ENCODE measurements at regions not wholly inside any gene's neighbourhood (a gene's known extent, or its start where the extent isn't known, plus 50 kb on each side); places are given as distances from the start of the nearest gene placed in this dataset.

GRCh38 chr20:40443753-40444152 lies 245.3 kb downstream of the MAFB start:
- DNase-seq: no peak

- no peak for DNase-seq
These were observed 246.7 kb downstream of the MAFB start for GRCh38 chr20:40442181-40442963.

- DNase-seq: no peak
These were observed 247.3 kb downstream of the MAFB start for GRCh38 chr20:40441771-40442170.

GRCh38 chr20:40438161-40438830 lies 250.7 kb downstream of the MAFB start:
- no peak for DNase-seq

GRCh38 chr20:40436011-40436410 lies 253.0 kb downstream of the MAFB start:
- no peak for DNase-seq

GRCh38 chr20:40435146-40435895 lies 253.7 kb downstream of the MAFB start:
- DNase-seq: no peak

- DNase-seq: no peak
These were observed 254.9 kb downstream of the MAFB start for GRCh38 chr20:40434122-40434521.

GRCh38 chr20:40433341-40433861 lies 255.6 kb downstream of the MAFB start:
- DNase-seq: no peak

GRCh38 chr20:40431611-40432010 lies 257.4 kb downstream of the MAFB start:
- DNase-seq: no peak

- DNase-seq: no peak
These were observed 257.9 kb downstream of the MAFB start for GRCh38 chr20:40431112-40431511.

GRCh38 chr20:40427026-40427425 lies 262.0 kb downstream of the MAFB start:
- DNase-seq: no peak

GRCh38 chr20:40424695-40425094 lies 264.3 kb downstream of the MAFB start:
- no peak for DNase-seq

GRCh38 chr20:40422656-40423055 lies 266.4 kb downstream of the MAFB start:
- DNase-seq: no peak

GRCh38 chr20:40416274-40416673 lies 272.8 kb downstream of the MAFB start:
- no peak for DNase-seq

- DNase-seq: no peak
These were observed 274.0 kb downstream of the MAFB start for GRCh38 chr20:40414843-40415615.

GRCh38 chr20:40410028-40410427 lies 279.0 kb downstream of the MAFB start:
- DNase-seq: no peak

GRCh38 chr20:40397467-40397866 lies 291.6 kb downstream of the MAFB start:
- no peak for DNase-seq

- DNase-seq: no peak
These were observed 295.6 kb downstream of the MAFB start for GRCh38 chr20:40393197-40394079.

- DNase-seq: no peak
These were observed 298.4 kb downstream of the MAFB start for GRCh38 chr20:40390654-40391053.

- DNase-seq: no peak
These were observed 318.2 kb downstream of the MAFB start for GRCh38 chr20:40370800-40371199.

- no peak for DNase-seq
These were observed 320.2 kb downstream of the MAFB start for GRCh38 chr20:40368876-40369275.

GRCh38 chr20:40361916-40362315 lies 327.1 kb downstream of the MAFB start:
- no peak for DNase-seq

Measured in bone marrow (tissue), 2 donors.